ENCODE measurements at regions not wholly inside any gene's neighbourhood (a gene's known extent, or its start where the extent isn't known, plus 50 kb on each side); places are given as distances from the start of the nearest gene placed in this dataset.

GRCh38 chr12:11946161-11946560, 124.6 kb upstream of the BCL2L14 start:
- DNase-seq (ENCODE audit: low read depth, low spot score): no peak
- H3K27ac ChIP-seq: no peak overlapping the region

DNA sequence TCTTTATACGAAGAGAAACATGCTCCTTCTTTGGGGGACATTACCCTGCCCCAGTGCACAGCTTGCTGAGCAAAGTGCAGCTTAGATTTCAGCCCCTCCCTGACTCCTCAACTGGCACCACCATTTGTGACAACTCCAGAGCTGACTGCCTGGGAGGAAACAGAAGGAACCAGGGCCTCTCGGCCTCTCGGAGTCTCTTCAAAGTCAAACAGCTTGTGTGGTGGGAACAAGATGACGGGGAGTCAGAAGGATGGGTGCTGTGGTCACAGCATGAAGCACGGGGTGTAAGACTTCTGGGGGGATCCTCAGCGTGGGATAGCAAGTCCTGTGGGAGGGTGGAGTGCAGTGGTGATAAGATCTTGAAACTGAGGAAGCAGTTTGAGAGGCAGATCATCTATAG, 123.5 kb upstream of the BCL2L14 start:
- DNase-seq (ENCODE audit: low read depth, low spot score): no peak
- no peak overlapping the region for H3K27ac ChIP-seq

DNA sequence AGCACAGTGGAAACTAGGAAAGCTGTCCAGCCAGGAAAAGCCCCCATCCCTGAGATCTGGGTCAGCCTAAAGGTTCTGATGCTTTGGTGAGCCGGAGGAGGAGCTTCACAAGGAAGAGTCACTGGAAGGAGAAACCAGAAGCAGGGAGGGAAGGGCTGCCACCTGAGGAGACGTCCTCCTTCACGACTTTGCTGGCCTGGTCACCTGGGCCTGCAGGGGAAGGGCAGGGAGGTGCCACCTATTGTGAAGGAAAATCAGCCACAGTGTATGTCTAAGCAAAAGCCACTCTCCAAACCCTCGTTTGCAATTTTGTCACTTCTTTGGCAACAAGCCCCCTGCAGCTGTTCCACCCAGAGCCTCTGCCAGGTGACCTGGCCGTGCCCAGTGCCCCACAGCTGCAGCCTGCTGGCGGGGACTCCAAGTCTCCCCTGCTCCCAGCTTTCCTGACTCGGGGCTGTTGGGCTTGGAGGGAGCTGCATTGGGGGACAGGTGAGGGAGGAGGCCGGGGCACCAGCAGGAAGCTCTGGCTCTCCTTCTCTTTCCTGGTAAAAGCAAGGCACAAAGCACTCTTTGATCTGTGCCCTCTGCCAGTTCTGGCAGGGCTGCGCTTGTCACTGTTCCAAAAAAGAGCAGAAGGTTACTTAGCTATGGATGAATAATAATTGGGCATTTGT, 120.9 kb upstream of the BCL2L14 start:
- DNase-seq (ENCODE audit: low read depth, low spot score): no peak
- H3K27ac ChIP-seq: peak overlapping the region; percentile 27

DNA sequence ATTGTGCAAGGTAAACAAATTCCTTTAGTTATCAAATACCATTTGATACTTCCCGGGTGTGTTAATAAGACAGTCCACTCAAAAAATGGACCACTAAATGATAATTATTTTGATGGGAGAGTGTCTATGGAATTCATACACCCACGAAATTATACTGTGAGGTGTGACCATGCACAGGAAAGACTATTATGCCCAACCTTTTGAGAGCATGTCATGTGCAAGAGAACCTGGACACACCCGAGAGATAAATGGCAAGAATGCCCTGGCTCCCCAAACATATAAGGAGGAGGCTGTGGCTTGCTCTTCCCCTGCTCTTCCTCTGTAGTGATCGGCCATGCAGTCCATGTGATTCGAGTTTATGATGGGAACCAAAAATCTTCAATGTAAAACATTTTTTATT, 119.5 kb upstream of the BCL2L14 start:
- H3K27ac ChIP-seq: no peak overlapping the region
- DNase-seq (ENCODE audit: low read depth, low spot score): no peak

DNA sequence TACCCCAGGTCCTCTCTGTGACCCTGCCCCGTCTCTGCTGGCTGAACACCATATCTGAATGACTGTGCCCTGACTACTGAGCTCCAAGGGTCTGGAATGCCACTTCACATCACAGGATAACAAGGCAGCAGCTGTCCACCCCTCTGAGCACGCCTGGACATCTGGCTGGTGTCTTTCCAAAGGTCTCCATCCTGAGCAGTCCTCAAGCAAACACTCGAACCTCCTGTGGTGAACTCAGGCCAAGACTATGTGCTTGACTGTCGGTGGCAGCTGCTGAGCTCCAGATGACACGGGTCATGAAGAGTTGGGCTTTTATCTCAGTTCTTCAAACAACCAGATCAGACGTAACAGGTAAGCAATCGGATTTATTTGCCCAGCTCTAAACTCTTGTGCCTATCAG, 117.2 kb upstream of the BCL2L14 start:
- DNase-seq (ENCODE audit: low read depth, low spot score): no peak
- H3K27ac ChIP-seq: no peak overlapping the region

DNA sequence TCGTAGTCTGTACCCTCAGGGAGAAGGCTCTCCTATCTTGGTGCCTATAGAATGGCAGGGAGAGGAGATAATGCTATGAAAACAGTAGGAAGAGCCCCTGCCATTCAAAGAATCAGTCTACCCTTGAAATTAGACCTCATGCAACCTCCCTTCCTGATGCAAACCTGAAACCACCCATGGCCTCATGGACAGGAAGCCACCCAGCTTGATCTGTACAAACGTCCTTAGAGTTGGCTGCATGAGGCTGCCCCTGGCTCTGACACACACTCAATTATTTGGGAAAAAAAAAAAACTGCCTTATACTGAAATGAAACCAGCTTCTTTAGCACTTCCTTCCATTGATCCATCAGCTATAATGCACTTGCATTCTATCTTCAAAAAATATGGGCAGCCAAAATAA, 116.6 kb upstream of the BCL2L14 start:
- no peak for DNase-seq (ENCODE audit: low read depth, low spot score)
- no peak overlapping the region for H3K27ac ChIP-seq

- peak; percentile 87 for DNase-seq (ENCODE audit: low read depth, low spot score)
- peak overlapping the region; percentile 87 for H3K27ac ChIP-seq
Observed at GRCh38 chr12:11958221-11959091, 112.3 kb upstream of the BCL2L14 start.

- peak; percentile 53 for DNase-seq (ENCODE audit: low read depth, low spot score)
- H3K27ac ChIP-seq: peak overlapping the region; percentile 87
Observed at GRCh38 chr12:11959117-11959823, 111.5 kb upstream of the BCL2L14 start.

DNA sequence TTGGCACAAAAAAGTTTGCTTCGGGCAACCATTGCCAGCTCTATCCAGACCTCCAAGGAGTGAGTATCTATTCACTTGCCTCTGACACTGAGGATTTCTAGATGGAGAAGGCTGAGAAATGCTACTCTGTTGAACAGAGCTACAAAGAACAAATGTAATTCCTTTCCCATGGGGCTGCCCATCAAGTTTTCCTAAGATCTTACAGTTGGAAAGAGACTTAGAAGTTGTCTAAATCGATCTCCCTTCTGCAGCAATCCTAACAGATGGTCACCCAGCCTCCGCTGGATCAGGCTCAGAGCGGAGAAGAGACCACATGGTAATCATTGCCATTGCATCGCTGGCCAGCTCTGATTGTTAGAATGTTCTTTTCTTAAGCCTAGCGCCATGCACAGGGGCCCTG, 110.1 kb upstream of the BCL2L14 start:
- no peak for DNase-seq (ENCODE audit: low read depth, low spot score)
- no peak overlapping the region for H3K27ac ChIP-seq

DNA sequence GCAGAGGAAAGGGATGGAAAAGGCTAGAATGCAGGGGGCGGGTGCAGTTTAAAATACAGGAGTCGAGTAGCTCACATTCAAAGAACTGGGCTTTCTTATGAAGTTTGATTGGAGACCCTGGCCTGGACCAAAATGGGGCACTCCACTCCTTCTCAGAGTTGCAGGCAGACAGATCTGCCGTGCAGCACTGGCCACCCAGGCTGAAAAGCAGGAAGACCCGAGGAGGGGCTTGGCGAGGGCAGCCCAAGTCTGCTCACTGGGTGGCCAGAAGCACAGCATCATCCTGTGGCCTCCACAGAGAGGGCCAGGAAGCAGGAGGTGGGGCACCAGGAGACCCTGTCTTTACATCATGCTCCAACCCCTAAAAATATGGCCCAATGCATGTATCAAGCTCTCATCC, 109.1 kb upstream of the BCL2L14 start:
- DNase-seq (ENCODE audit: low read depth, low spot score): no peak
- no peak overlapping the region for H3K27ac ChIP-seq

DNA sequence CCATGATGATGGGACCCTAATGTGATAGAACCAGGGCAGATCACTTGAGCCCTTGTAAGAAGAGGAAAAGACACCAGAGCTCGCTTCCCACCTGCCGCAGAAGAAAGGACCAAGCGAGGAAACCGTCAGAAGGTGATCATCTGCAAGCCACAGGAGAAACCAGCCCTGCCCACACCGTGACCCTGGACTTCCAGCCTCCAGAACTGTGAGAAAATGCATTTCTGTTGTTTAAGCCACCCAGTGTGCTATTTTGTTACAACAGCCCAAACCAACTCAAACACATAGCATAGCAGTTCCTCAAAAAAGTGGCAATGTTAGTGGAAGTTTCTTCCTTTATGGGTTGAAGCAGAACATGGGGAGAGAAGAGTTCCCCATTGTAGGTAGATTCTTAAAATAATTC, 107.9 kb upstream of the BCL2L14 start:
- no peak overlapping the region for H3K27ac ChIP-seq
- no peak for DNase-seq (ENCODE audit: low read depth, low spot score)

DNA sequence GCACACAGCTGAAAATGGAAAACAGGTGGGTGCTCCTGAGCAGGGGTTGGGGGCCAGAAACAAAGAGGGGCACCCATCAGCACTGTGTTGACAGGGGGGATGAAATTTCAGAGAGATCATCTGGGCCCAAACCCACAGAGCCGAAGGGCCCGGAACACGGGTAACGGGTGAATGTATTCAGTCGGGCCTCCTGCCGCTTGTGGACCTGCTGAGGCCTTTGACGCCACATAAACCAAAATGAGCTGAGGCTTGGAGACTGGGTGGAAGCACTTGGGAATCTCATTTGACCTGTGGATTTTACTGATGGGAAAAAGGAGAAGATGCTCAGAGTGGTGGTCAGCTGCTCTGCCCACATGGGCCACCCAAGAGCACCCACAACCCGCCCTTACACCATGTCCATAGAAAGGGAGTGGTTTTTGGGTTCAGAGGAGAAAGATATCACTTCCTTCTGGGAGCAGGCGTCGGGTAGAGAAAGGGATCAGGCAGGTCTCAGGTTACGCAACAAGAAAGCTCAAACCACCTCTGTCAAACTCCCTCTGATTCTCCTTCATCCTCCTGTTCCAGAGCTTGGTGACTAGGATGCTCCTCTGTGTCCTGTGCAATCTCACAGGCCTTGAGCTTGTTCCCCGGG, 106.8 kb upstream of the BCL2L14 start:
- DNase-seq (ENCODE audit: low read depth, low spot score): no peak
- no peak overlapping the region for H3K27ac ChIP-seq

- DNase-seq (ENCODE audit: low read depth, low spot score): no peak
Observed at GRCh38 chr12:11965258-11965910, 105.4 kb upstream of the BCL2L14 start.

GRCh38 chr12:11967376-11968047, 103.2 kb upstream of the BCL2L14 start:
- no peak overlapping the region for H3K27ac ChIP-seq
- DNase-seq (ENCODE audit: low read depth, low spot score): no peak

More at GRCh38 chr12:11965258-11965910, 105.4 kb upstream of the BCL2L14 start:
- H3K27ac ChIP-seq: no peak overlapping the region

GRCh38 chr12:11968048-11968383, 102.7 kb upstream of the BCL2L14 start:
- no peak overlapping the region for H3K27ac ChIP-seq
- DNase-seq (ENCODE audit: low read depth, low spot score): no peak

GRCh38 chr12:11968516-11968915, 102.2 kb upstream of the BCL2L14 start:
- DNase-seq (ENCODE audit: low read depth, low spot score): no peak
- no peak overlapping the region for H3K27ac ChIP-seq

DNA sequence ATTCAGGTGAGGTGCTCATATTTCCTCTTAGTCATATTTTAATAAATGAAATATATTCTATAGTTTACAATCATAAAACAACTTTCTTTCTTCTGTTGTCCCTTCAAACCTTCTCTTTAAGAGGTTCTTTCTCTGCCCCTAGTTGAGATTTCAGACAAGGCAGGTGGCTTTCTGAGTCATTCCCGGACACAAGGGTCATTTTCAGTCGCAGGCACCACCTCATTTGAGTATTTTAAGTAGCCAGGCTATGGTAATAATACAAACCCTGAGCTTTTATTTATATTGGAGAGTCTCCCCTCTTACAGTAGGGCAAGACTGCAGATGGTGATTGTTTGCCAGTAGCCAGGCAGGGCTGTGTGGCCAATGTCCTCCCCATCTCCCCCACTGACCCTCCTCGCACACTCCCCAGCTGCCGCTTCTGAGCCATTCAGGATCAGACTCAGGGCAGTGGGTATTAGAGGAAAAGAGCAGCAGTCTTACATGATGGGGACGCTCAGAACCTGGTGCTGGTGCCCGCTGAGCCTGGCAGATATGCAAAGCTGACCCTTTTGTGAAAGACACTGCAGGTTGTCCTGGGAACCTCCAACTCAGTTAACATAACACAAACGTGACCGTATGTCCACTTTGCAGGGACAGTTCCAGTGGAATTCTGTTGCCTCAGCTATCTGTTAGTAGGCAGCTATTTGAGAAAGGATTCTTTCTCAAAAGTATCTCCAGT, 101.1 kb upstream of the BCL2L14 start:
- no peak overlapping the region for H3K27ac ChIP-seq
- DNase-seq (ENCODE audit: low read depth, low spot score): no peak

- DNase-seq (ENCODE audit: low read depth, low spot score): no peak
- H3K27ac ChIP-seq: no peak overlapping the region
Observed at GRCh38 chr12:11970155-11970520, 100.6 kb upstream of the BCL2L14 start.

DNA sequence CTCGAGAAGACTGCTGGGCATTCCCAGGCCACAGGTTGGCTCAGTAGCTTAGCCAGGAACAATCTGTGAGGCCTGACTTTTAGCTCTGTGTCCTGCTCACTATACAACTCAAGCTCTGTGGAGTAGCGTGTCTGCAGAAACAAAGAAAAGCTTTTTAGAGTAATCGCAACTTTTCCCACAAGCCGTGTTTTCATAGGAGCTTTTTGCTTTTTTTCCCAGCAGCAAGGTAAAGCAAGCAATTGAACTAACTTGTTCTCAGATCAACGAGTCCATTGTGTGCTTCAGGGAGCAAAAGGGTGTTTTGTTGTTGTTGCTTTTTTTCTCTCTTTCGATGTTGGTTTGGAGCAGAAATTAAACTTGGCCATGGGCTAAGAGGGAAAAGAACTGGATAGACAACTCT, 97.3 kb upstream of the BCL2L14 start:
- no peak overlapping the region for H3K27ac ChIP-seq
- DNase-seq (ENCODE audit: low read depth, low spot score): no peak

All from epithelial cell of prostate (primary cell).